BLaER1 (cell line): ENCODE measurements at regions not wholly inside any gene's neighbourhood (a gene's known extent, or its start where the extent isn't known, plus 50 kb on each side); places are given as distances from the start of the nearest gene placed in this dataset.
"Not testable (repeated sequence)": the region's sequence is repeated elsewhere in the genome, so short reads cannot be mapped to it uniquely, and the experiment has no call there.

ENCODE experiments used
- H3K27ac ChIP-seq: shearing (Covaris generic); formaldehyde crosslinking; 2 replicates; pipeline ENCODE4 v1.8.1; 2022
- H3K27me3 ChIP-seq: shearing (Covaris generic); formaldehyde crosslinking; 2 replicates; pipeline ENCODE4 v1.8.1; 2022
- H3K36me3 ChIP-seq: shearing (Covaris generic); formaldehyde crosslinking; 2 replicates; pipeline ENCODE4 v1.8.1; 2022
- H3K4me1 ChIP-seq: shearing (Covaris generic); formaldehyde crosslinking; 2 replicates; pipeline ENCODE4 v1.8.1; 2022
- H3K4me2 ChIP-seq: shearing (Covaris generic); formaldehyde crosslinking; 2 replicates; pipeline ENCODE4 v1.8.1; 2022
- H3K4me3 ChIP-seq: shearing (Covaris generic); formaldehyde crosslinking; 2 replicates; pipeline ENCODE4 v1.8.1; 2022
- H3K9ac ChIP-seq: shearing (Covaris generic); formaldehyde crosslinking; 2 replicates; pipeline ENCODE4 v1.8.1; 2022
- H3K9me3 ChIP-seq: shearing (Covaris generic); formaldehyde crosslinking; 2 replicates; pipeline ENCODE4 v1.8.1; 2022
- H4K20me1 ChIP-seq: shearing (Covaris generic); formaldehyde crosslinking; 2 replicates; pipeline ENCODE4 v1.8.1; 2022
- Cebpa-rat ChIP-seq: shearing (Covaris generic); IDR thresholded peaks from 2 replicates; pipeline ENCODE4 v1.8.1; 2022

- Histone ChIP-seq H3K27me3 (peaks cover 93% of the 10 kb centered on the region), H3K4me3 (no peak overlapping the region), H3K4me1 (no peaks in the 10 kb centered on the region), H4K20me1 (peaks cover 5% of the 10 kb centered on the region; the same call in 1 of the 2 replicates), H3K27ac (no peak overlapping the region), H3K9me3 (no peaks in the 10 kb centered on the region), H3K36me3 (no peaks in the 10 kb centered on the region), H3K9ac (no peak overlapping the region), H3K4me2 (no peak overlapping the region)
- TF ChIP-seq Cebpa-rat = no peak
These were observed 129.0 kb downstream of the TMEM47 start for GRCh38 chrX:34528081-34528480.

DNA sequence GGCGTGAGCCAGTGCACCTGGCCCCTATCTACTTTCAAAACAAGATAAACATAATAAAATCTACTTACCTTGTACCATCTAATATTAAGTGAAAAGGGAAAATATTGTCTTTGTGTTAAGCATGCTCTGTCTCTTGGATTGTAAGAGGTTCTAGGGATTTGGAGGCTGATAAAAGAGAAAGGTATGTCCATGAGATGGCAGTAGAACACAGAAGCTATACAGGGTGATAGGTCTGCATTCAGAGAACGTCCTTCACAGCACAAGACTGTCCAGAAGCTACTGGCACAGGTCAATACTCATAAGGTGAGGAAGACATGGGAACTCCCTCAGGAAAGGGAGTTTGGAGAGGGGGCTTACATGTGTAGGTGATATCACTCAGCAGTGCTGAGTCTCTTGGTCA is 135.5 kb downstream of the TMEM47 start:
- Histone ChIP-seq H3K9ac (no peak overlapping the region), H3K27me3 (peaks cover 77% of the 10 kb centered on the region)
- TF ChIP-seq Cebpa-rat = no peak

GRCh38 chrX:34509394-34509793 is 147.7 kb downstream of the TMEM47 start:
- Histone ChIP-seq H3K4me2 (no peak overlapping the region), H4K20me1 (peaks cover 6% of the 10 kb centered on the region; the same call in 1 of the 2 replicates), H3K27me3 (peaks cover 52% of the 10 kb centered on the region), H3K9ac (no peak overlapping the region), H3K4me3 (no peak overlapping the region), H3K36me3 (no peaks in the 10 kb centered on the region), H3K9me3 (0 out of 2 replicates have a peak, but pooled peaks cover 7% of the 10 kb centered on the region), H3K4me1 (no peaks in the 10 kb centered on the region), H3K27ac (no peak overlapping the region)
- no peak for TF ChIP-seq Cebpa-rat

More for the DNA sequence above, 135.5 kb downstream of the TMEM47 start:
- Histone ChIP-seq H3K4me1 (no peaks in the 10 kb centered on the region), H3K9me3 (no peaks in the 10 kb centered on the region), H3K27ac (no peak overlapping the region), H3K36me3 (no peaks in the 10 kb centered on the region), H3K4me3 (no peak overlapping the region), H3K4me2 (no peak overlapping the region), H4K20me1 (peaks cover 5% of the 10 kb centered on the region; the same call in 1 of the 2 replicates)

DNA sequence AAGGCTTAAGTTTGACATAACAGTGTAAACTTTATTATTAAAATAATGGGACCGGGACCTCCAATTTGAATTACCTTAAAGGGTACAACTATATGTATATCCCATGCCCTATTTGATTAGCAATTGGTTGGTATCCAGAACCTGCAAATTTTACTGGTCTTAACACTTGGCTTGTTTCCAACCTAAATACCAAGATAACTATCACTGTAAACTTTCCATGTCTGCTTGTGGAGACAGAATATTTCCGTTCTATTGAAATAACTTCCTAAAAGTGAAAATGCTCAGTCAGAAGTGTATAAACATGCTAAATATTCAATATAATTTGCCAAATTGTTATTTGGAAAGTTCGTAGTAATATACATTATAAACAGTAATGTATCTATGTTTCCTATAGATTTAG is 154.0 kb downstream of the TMEM47 start:
- no peak overlapping the region for H3K4me3 ChIP-seq
- H3K9ac ChIP-seq = no peak overlapping the region
- TF ChIP-seq Cebpa-rat = no peak
- no peaks in the 10 kb centered on the region for H4K20me1 ChIP-seq
- H3K9me3 ChIP-seq = 0 out of 2 replicates have a peak, but pooled peaks cover 7% of the 10 kb centered on the region
- H3K36me3 ChIP-seq = no peaks in the 10 kb centered on the region
- H3K4me1 ChIP-seq = no peaks in the 10 kb centered on the region
- H3K27me3 ChIP-seq = peaks cover 39% of the 10 kb centered on the region; the same call in 1 of the 2 replicates
- H3K4me2 ChIP-seq = no peak overlapping the region
- no peak overlapping the region for H3K27ac ChIP-seq

DNA sequence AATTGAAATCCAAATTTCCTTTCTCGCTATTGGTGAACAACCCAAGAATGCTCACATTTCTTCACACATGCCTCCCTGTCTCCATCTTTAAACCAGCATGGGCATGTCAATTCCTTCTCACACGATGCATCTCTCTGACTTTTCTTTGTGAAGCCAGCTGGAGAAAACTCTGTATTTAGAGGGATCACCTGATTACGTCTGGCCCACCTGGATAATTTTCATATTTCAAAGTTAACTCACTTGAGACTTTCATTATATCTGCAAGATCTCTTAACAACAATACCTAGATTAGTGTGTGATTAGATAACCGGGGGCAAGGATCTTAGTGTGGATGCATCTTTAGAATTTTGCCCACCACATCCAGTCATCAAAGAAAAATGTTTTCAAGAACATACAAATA is 164.0 kb downstream of the TMEM47 start:
- no peak overlapping the region for H3K4me3 ChIP-seq
- H3K4me1 ChIP-seq = no peaks in the 10 kb centered on the region
- no peaks in the 10 kb centered on the region for H3K36me3 ChIP-seq
- no peak overlapping the region for H3K9ac ChIP-seq
- H3K9me3 ChIP-seq = no peaks in the 10 kb centered on the region
- H3K27ac ChIP-seq = no peak overlapping the region
- H3K4me2 ChIP-seq = no peak overlapping the region
- H4K20me1 ChIP-seq = no peaks in the 10 kb centered on the region; the same call in 1 of the 2 replicates
- peaks cover 42% of the 10 kb centered on the region for H3K27me3 ChIP-seq
- TF ChIP-seq Cebpa-rat = no peak

DNA sequence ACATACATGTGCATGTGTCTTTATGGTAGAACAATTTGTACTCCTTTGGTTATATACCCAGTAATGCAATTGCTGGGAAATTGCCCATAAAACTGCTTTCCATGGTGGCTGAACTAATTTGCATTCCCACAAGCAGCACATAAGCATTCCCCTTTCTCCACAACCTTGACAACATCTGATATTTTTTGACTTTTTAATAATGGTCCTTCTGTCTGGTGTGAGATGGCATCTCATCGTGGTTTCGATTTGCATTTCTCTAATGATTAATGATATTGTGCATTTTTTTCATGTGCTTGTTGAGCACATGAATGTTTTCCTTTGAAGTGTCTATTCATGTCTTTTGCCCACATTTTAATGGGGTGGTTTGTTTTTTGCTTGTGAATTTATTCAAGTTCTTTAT is 166.0 kb downstream of the TMEM47 start:
- TF ChIP-seq Cebpa-rat = no peak
- Histone ChIP-seq H3K27me3 (peaks cover 55% of the 10 kb centered on the region), H3K9me3 (no peaks in the 10 kb centered on the region), H3K4me3 (no peak overlapping the region), H4K20me1 (no peaks in the 10 kb centered on the region; the same call in 1 of the 2 replicates), H3K4me2 (no peak overlapping the region), H3K9ac (no peak overlapping the region), H3K4me1 (no peaks in the 10 kb centered on the region), H3K27ac (no peak overlapping the region), H3K36me3 (no peaks in the 10 kb centered on the region)

DNA sequence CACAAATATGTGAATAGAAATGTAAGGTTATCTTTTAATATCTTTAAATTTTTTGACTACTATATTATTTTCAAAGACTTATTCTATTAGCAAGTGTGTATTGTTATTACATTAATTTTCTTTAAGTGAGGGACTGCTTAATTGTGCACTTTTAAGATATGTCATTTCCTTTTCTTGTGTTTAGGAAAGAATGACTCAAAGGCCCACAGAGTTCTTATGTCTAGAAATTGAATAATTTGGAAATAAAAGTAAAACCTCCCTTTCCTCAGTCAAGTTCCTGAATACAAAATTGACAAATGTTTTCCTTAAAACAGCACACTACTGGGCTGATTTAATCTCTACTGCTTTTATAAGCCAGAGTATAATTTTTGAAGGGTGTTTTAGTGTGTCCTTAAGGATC is 169.7 kb downstream of the TMEM47 start:
- Histone ChIP-seq H3K4me2 (no peak overlapping the region), H3K27ac (no peak overlapping the region), H3K36me3 (no peaks in the 10 kb centered on the region), H3K9me3 (no peaks in the 10 kb centered on the region), H3K9ac (no peak overlapping the region), H3K4me1 (no peaks in the 10 kb centered on the region), H3K4me3 (no peak overlapping the region), H4K20me1 (no peaks in the 10 kb centered on the region; the same call in 1 of the 2 replicates), H3K27me3 (peaks cover 72% of the 10 kb centered on the region)
- TF ChIP-seq Cebpa-rat = no peak

- Histone ChIP-seq H3K27me3 (peaks cover 82% of the 10 kb centered on the region), H3K27ac (no peak overlapping the region)
These were observed 173.1 kb downstream of the TMEM47 start for GRCh38 chrX:34483980-34484379.

DNA sequence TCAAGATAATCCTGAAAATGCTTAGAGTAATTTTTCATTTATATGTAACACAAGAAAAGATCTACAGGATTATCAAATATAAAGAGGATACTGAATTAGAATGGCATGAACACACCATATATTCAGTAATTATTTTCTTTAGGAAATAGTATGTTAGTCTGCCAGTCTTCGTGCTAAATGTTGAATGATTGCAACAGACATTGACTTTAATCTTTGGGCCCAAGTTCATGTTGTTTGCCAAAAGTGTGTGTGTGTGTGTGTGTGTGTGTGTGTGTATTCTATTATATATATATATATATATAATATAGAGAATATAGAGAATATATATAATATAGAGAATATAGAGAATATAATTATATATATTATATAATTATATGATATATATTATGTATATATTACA is 186.6 kb downstream of the TMEM47 start:
- Histone ChIP-seq H3K27me3 (peaks cover 53% of the 10 kb centered on the region), H3K4me2 (no peak overlapping the region), H4K20me1 (no peaks in the 10 kb centered on the region), H3K4me3 (no peak overlapping the region), H3K9me3 (no peaks in the 10 kb centered on the region), H3K27ac (no peak overlapping the region), H3K4me1 (no peaks in the 10 kb centered on the region), H3K9ac (no peak overlapping the region), H3K36me3 (no peaks in the 10 kb centered on the region)
- TF ChIP-seq Cebpa-rat = no peak

More at GRCh38 chrX:34483980-34484379, 173.1 kb downstream of the TMEM47 start:
- H3K9me3 ChIP-seq = no peaks in the 10 kb centered on the region
- no peak overlapping the region for H3K4me2 ChIP-seq
- no peak overlapping the region for H3K9ac ChIP-seq
- H3K36me3 ChIP-seq = no peaks in the 10 kb centered on the region
- no peaks in the 10 kb centered on the region; the same call in 1 of the 2 replicates for H4K20me1 ChIP-seq
- no peak overlapping the region for H3K4me3 ChIP-seq
- no peaks in the 10 kb centered on the region for H3K4me1 ChIP-seq
- TF ChIP-seq Cebpa-rat = no peak

- no peak overlapping the region for H3K27ac ChIP-seq
- H3K36me3 ChIP-seq = no peaks in the 10 kb centered on the region
- no peak overlapping the region for H3K4me3 ChIP-seq
- H3K9me3 ChIP-seq = no peaks in the 10 kb centered on the region
- no peaks in the 10 kb centered on the region for H3K4me1 ChIP-seq
- H3K4me2 ChIP-seq = no peak overlapping the region
- no peak for TF ChIP-seq Cebpa-rat
- H4K20me1 ChIP-seq = no peaks in the 10 kb centered on the region
- peaks cover 49% of the 10 kb centered on the region for H3K27me3 ChIP-seq
- H3K9ac ChIP-seq = no peak overlapping the region
These were observed 189.6 kb downstream of the TMEM47 start for GRCh38 chrX:34467437-34467836.

DNA sequence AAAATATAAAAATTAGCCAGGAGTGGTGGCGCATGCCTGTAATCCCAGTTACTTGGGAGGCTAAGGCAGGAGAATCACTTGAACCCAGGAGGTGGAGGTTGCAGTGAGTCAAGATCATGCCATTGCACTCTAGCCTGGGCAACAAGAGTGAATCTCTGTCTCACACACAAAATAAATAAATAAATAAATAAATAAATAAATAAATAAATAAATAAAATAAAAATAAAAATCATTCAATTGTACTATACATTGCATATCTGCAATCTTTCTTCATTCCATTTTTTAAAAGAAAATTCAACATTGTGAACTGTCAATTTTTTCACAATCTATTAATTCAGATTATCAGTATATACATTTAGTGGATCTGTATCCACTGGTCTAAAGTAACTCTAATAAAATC is 193.9 kb downstream of the TMEM47 start:
- not testable (repeated sequence) for H3K27ac ChIP-seq, H3K9ac ChIP-seq, H3K4me2 ChIP-seq, H3K36me3 ChIP-seq, H3K4me3 ChIP-seq, H3K4me1 ChIP-seq, H4K20me1 ChIP-seq, H3K9me3 ChIP-seq
- peaks cover 51% of the 10 kb centered on the region for H3K27me3 ChIP-seq

GRCh38 chrX:34457850-34458249 is 199.2 kb downstream of the TMEM47 start:
- not testable (repeated sequence) for H3K36me3 ChIP-seq, H4K20me1 ChIP-seq, H3K9me3 ChIP-seq

More at GRCh38 chrX:34457850-34458249, 199.2 kb downstream of the TMEM47 start:
- peaks cover 55% of the 10 kb centered on the region for H3K27me3 ChIP-seq
- not testable (repeated sequence) for H3K4me3 ChIP-seq, H3K4me2 ChIP-seq, H3K9ac ChIP-seq, H3K4me1 ChIP-seq, H3K27ac ChIP-seq
